ENCODE measurements at regions not wholly inside any gene's neighbourhood (a gene's known extent, or its start where the extent isn't known, plus 50 kb on each side); places are given as distances from the start of the nearest gene placed in this dataset.

GRCh38 chr14:95817271-95817670 lies 59.4 kb upstream of the TUNAR start:
- ChIA-PET POLR2A (interaction anchor here (0.9 to 1.1 kb wide), 2 partner anchors 9 to 18 kb away, joined by 3 to 4 read pairs; no protein-coding TSS in a partner anchor), CTCF (interaction anchor here (1.0 to 1.4 kb wide), 3 partner anchors 21 to 60 kb away, joined by 3 to 7 read pairs (median 3); partner anchors contain the start of gene TUNAR)
- H3K4me3 Mint-ChIP-seq, result no peak overlapping the region
- ATAC-seq, result peak; percentile 64
- no peaks in the 10 kb centered on the region for H3K9me3 Mint-ChIP-seq
- TF ChIP-seq SOX15 (CRISPR knock-in tag; IDR thresholded peaks at IDR 0.05) (no peak), ATF1 (CRISPR knock-in tag; IDR thresholded peaks at IDR 0.05) (no peak), SMAD4 (CRISPR knock-in tag; IDR thresholded peaks at IDR 0.05) (no peak), ERG (CRISPR knock-in tag; IDR thresholded peaks at IDR 0.05) (no peak), USF2 (CRISPR knock-in tag; IDR thresholded peaks at IDR 0.05) (no peak), MAX (CRISPR knock-in tag; IDR thresholded peaks at IDR 0.05) (no peak), FOXK1 (CRISPR knock-in tag; IDR thresholded peaks at IDR 0.05) (no peak), ZNF232 (CRISPR knock-in tag; IDR thresholded peaks at IDR 0.05) (no peak), TEAD1 (CRISPR knock-in tag; IDR thresholded peaks at IDR 0.05) (no peak)
- peaks cover 6% of the 10 kb centered on the region for H3K27me3 Mint-ChIP-seq (ENCODE audit: low read depth)
- no peak for DNase-seq (ENCODE audit: low spot score)
- H3K27ac Mint-ChIP-seq, result no peak overlapping the region
- H3K36me3 Mint-ChIP-seq, result no peaks in the 10 kb centered on the region
- H3K4me1 Mint-ChIP-seq, result peaks cover 37% of the 10 kb centered on the region

- CTCF ChIA-PET, result no interaction called here
- ATAC-seq (no peak), DNase-seq (ENCODE audit: low spot score) (no peak)
- Mint-ChIP-seq H3K36me3 (no peaks in the 10 kb centered on the region), H3K4me1 (peaks cover 37% of the 10 kb centered on the region), H3K4me3 (no peak overlapping the region), H3K27me3 (ENCODE audit: low read depth) (peaks cover 6% of the 10 kb centered on the region), H3K9me3 (no peaks in the 10 kb centered on the region), H3K27ac (no peak overlapping the region)
- POLR2A ChIA-PET, result no interaction called here
- TF ChIP-seq KAT7 (CRISPR knock-in tag; IDR thresholded peaks at IDR 0.05; ENCODE audit: borderline replicate concordance) (no peak), ZNF396 (CRISPR knock-in tag; IDR thresholded peaks at IDR 0.05; ENCODE audit: borderline replicate concordance) (no peak), GTF2I (CRISPR knock-in tag; conservative IDR thresholded peaks at IDR 0.05) (no peak), ZNF532 (CRISPR knock-in tag; IDR thresholded peaks at IDR 0.05; ENCODE audit: borderline replicate concordance) (no peak), SOX15 (CRISPR knock-in tag; IDR thresholded peaks at IDR 0.05) (no peak), RORB (CRISPR knock-in tag; IDR thresholded peaks at IDR 0.05) (no peak), ZNF232 (CRISPR knock-in tag; IDR thresholded peaks at IDR 0.05) (no peak), SMAD4 (CRISPR knock-in tag; IDR thresholded peaks at IDR 0.05) (no peak), PREB (CRISPR knock-in tag; IDR thresholded peaks at IDR 0.05; ENCODE audit: borderline replicate concordance) (no peak), FOXP1 (CRISPR knock-in tag; IDR thresholded peaks at IDR 0.05; ENCODE audit: borderline replicate concordance) (no peak), AFF4 (CRISPR knock-in tag; IDR thresholded peaks at IDR 0.05; ENCODE audit: borderline replicate concordance) (no peak), USF1 (CRISPR knock-in tag; IDR thresholded peaks at IDR 0.05) (no peak), ZNF416 (CRISPR knock-in tag; IDR thresholded peaks at IDR 0.05) (no peak), ZNF512 (CRISPR knock-in tag; IDR thresholded peaks at IDR 0.05; ENCODE audit: borderline replicate concordance) (no peak)
Measured at GRCh38 chr14:95816539-95816938, 60.1 kb upstream of the TUNAR start.

Measured in WTC11 (cell line).